Stimulated activated CD4-positive, alpha-beta T cell treated with anti-CD3 and anti-CD28 coated beads, Interleukin-4, amount 100 ng/mL, for 48 hours (primary cell): ENCODE measurements at regions not wholly inside any gene's neighbourhood (a gene's known extent, or its start where the extent isn't known, plus 50 kb on each side); places are given as distances from the start of the nearest gene placed in this dataset.

Experiments used
- DNase-seq, 2 donors: peaks; one replicate each; pipeline ENCODE4 v3.0.0-alpha.2; 2020; ENCODE audit warnings: low read depth in 2 of 2

GRCh38 chr2:48138898-48139297 lies 175.6 kb upstream of the FOXN2 start:
- no peak for DNase-seq

- no peak for DNase-seq
These were observed 173.9 kb upstream of the FOXN2 start for GRCh38 chr2:48140586-48140985.

DNA sequence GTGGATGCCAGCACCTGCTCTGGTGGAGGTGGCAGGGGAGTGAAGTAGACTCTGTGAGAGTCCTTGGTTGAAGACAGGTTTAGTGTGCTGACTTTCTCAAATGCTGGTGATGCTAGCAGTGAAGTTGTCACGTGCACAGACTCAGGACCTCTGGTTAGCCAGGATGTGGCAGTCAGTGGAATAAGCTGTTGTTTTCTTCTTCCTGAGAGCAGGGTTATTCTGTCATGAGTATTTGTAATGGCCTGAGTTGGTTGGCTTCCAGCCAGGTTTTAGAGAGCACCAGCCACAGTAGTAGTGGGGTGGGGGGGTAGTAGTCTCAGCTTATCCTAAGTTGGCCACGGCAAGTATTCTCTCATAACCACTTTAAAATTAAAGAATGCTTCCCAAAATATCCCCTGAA lies 169.7 kb upstream of the FOXN2 start:
- no peak for DNase-seq

GRCh38 chr2:48145845-48146452 lies 168.5 kb upstream of the FOXN2 start:
- no peak for DNase-seq

- no peak for DNase-seq
These were observed 167.9 kb upstream of the FOXN2 start for GRCh38 chr2:48146552-48146951.

GRCh38 chr2:48147719-48148118 lies 166.8 kb upstream of the FOXN2 start:
- no peak for DNase-seq

GRCh38 chr2:48148841-48149430 lies 165.5 kb upstream of the FOXN2 start:
- DNase-seq = no peak

DNA sequence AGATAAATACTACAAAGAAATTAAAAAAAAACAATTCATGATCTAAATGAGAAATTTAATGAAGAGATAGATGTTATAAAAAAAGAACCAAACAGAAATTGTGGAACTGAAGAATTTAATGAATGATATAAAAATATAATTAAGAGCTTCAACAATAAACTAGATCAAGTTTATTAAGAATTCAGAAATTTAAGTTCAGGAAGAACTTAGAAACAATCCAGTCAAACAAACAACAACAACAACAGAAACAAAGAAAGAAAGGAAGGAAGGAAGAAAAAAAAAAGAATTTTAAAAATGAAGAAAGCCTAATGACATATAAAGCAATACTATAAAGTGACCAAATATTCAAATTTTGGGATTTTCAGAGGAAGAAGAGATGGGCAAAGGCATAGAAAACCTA lies 157.3 kb upstream of the FOXN2 start:
- DNase-seq = no peak

- DNase-seq = no peak
These were observed 152.9 kb upstream of the FOXN2 start for GRCh38 chr2:48161628-48162027.

DNA sequence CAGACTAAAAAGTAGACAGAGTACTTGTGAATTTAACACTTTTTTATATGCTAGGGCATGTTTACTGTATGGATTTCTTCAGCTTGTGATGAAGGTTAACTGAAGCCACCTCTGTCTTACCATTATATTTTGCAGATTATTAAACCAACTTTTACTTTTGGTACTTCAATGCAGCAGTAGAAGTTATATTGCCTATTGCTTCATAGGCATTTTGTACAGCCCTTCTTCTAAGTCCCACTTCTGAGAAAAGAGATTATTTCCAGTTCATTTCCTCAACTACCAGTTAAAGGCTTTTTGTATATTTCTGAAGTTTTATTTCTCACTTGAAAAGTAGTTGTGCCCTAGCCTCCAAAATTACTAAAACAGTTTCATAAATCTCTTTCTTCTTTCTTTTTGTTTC lies 151.7 kb upstream of the FOXN2 start:
- DNase-seq = no peak

GRCh38 chr2:48165070-48165753 lies 149.3 kb upstream of the FOXN2 start:
- no peak for DNase-seq

- no peak for DNase-seq
These were observed 145.3 kb upstream of the FOXN2 start for GRCh38 chr2:48169141-48169592.

DNA sequence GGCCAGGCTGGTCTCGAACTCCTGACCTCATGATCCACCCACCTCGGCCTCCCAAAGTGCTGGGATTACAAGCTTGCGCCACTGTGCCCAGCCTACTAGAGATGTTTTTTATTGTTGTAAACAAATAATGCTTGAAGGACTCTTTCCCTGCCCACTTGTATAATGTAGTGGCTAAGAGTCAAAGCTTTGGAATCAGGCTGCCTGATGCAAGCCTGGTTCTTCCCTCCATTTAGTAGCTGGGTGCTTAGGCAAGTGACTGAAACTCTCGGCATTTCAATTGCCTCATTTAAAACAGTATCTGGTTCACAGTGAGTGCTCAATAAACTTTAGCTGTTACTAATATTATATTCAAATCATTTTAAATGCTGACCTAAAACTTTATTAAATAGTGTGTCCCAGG lies 144.2 kb upstream of the FOXN2 start:
- DNase-seq = no peak

GRCh38 chr2:48173141-48173540 lies 141.3 kb upstream of the FOXN2 start:
- DNase-seq = no peak

DNA sequence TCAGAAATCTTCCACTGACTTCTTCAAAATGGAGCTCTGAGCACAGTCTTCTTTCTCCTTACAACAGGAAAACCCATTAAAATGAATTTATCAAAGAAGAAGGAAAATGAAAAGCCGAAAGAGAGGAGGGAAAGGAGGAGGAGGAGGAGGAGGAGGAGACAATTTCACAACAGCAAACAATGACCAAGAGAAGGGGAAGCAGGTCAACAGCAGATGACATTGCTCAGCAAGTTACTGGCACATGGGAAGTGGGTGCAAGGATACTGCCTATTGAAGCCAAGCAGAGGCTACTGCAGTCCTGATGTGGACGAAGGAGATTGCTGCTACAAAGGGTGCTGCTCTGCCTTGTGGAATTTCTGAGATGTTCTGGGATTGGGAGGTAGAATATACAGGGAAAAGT lies 140.0 kb upstream of the FOXN2 start:
- DNase-seq = no peak

- no peak for DNase-seq
These were observed 139.2 kb upstream of the FOXN2 start for GRCh38 chr2:48175254-48175653.

DNA sequence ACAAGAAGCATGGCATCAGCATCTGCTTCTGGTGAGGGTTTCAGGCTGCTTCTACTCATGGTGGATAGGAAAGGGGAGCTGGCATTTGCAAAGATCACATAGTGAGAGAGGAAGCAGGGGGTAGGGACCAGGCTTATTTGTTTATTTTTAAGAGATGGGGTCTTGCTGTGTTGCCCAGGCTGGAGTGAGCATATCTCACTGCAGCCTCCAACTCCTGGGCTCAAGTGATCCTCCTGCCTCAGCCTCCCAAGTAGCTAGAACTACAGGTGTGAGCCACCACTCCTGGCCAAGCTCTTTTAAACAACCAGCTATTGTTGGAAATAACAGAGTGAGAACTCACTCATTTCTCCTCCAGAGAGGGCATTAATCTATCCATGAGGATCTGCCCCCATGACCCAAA lies 138.8 kb upstream of the FOXN2 start:
- DNase-seq = no peak

DNA sequence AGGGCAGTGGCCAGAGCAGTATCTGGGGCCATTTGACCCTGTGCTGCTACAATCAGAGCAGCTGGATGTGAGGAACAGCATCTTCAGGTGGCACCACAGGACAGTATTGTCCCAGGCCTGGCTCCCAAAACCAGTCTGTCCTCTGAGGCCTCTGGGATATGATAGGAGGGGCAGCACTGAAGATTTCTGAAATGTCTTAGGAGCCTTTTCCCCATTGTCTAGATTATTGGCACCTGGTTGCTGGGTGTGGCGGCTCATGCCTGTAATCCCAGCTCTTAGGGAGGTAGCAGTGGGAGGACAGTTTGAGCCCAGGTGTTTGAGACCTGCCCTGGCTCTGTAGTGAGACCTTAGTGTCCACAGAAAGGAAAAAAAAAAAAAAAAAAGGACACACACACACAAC lies 137.6 kb upstream of the FOXN2 start:
- DNase-seq = no peak

DNA sequence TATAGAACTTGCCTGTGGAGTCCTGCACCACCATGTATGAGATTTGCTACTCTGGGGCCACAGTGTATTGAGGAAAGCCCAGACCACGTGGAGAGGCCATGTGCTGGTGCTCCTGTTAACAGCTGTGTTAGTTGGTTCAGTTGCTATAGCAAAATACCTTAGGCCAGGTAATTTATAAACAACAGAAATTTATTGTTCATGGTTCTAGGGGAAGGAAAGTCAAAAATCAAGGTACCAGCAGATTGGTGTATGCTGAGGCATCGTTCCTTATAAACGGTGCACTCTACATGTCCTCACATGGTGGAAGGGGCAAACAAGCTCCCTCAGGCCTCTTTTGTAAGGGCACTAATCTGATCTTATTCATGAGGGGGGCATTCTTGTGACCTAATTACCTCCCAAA lies 135.9 kb upstream of the FOXN2 start:
- no peak for DNase-seq

GRCh38 chr2:48180557-48180956 lies 133.9 kb upstream of the FOXN2 start:
- no peak for DNase-seq

GRCh38 chr2:48183276-48183675 lies 131.2 kb upstream of the FOXN2 start:
- DNase-seq = no peak

DNA sequence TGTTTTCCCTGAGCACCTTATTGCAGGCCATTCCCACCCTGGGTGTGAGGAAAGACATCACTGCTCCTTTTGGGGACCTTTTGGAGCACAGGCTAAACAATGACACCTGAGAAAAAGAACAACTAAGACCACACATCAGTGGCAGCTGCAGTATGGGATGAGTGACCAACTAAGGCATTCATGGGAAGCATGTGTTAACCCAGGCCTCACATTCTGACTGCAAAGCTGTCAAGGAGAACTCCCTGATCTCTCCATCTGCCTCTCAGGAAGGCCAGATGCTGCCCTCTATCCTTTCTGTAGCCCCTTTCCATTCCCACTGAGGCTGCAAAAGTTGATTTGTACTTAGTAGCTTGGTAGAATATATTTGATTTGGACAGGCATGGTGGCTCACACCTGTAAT lies 130.5 kb upstream of the FOXN2 start:
- DNase-seq = no peak

DNA sequence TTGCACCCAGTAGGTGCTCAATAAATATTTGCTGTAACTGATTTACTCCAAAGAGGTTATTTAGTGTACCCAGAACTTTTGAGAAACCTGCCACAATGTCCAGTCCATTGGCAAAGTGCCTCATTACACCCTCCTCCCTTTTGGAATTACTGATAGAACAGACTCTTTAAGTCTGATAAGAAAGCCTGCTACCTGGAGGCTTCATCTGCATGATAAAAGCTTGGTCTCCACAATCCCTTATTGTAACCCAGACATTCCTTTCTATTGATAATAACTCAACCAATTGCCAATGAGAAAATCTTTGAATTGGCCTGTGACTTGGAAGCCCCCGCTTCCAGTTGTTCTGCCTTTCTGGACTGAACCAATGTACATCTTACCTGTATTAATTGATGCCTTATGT lies 127.0 kb upstream of the FOXN2 start:
- no peak for DNase-seq
